HepG2 (cell line): ENCODE measurements at regions not wholly inside any gene's neighbourhood (a gene's known extent, or its start where the extent isn't known, plus 50 kb on each side); places are given as distances from the start of the nearest gene placed in this dataset.

ENCODE experiments used
- CTCF ChIP-seq: sonication (generic); formaldehyde crosslinking; IDR thresholded peaks from 2 replicates; pipeline ENCODE4 v1.5.0; 2020; ENCODE audit warnings: mild to moderate bottlenecking, missing genetic modification reagents, moderate library complexity
- EZH2 ChIP-seq: conservative IDR thresholded peaks from 2 replicates; pipeline ENCODE4 v1.6.1; 2012; ENCODE audit warnings: mild to moderate bottlenecking, low read depth, low read length, moderate library complexity
- HDAC2 ChIP-seq: sonication (generic); formaldehyde crosslinking; IDR thresholded peaks from 2 replicates; pipeline ENCODE4 v1.4.0; 2020; ENCODE audit warnings: missing genetic modification reagents
- ISX ChIP-seq: sonication (generic); formaldehyde crosslinking; conservative IDR thresholded peaks from 2 replicates; pipeline ENCODE4 v1.5.0; 2020; ENCODE audit warnings: missing genetic modification reagents
- MAF1 ChIP-seq: sonication (generic); formaldehyde crosslinking; IDR thresholded peaks from 2 replicates; pipeline ENCODE4 v1.5.0; 2020; ENCODE audit warnings: missing genetic modification reagents, borderline replicate concordance
- NFRKB ChIP-seq: fragments of 450-650 bp; IDR thresholded peaks from 2 replicates; pipeline ENCODE4 v1.6.1; 2017

- TF ChIP-seq MAF1 (CRISPR knock-in tag) = no peak
- TF ChIP-seq NFRKB = no peak
- TF ChIP-seq CTCF (CRISPR knock-in tag) = no peak
- no peak for TF ChIP-seq HDAC2 (CRISPR knock-in tag)
- TF ChIP-seq ISX (CRISPR knock-in tag) = no peak
- TF ChIP-seq EZH2 = no peak
Measured at GRCh38 chr19:29104605-29105241, 108.2 kb downstream of the UQCRFS1 start.
